ENCODE measurements at regions not wholly inside any gene's neighbourhood (a gene's known extent, or its start where the extent isn't known, plus 50 kb on each side); places are given as distances from the start of the nearest gene placed in this dataset.
A peak's percentile ranks its signal among the peaks of the same experiment; 100 is the strongest.

GRCh38 chr7:85974176-85974575 is 669.5 kb upstream of the GRM3 start:
- TF ChIP-seq GATA3 (IDR thresholded peaks at IDR 0.05; ENCODE audit: borderline replicate concordance) (no peak), E2F6 (IDR thresholded peaks at IDR 0.05; ENCODE audit: borderline replicate concordance, low read depth) (no peak)
- FAIRE-seq (no peak), ATAC-seq (no peak), DNase-seq (ENCODE audit: low read depth in 1 of 2, low spot score in 1 of 2) (no peak)
- Histone ChIP-seq H3K4me1 (no peaks in the 10 kb centered on the region), H3K9me3 (no peaks in the 10 kb centered on the region), H3K4me3 (no peak overlapping the region), H3K4me2 (no peak overlapping the region), H3K27ac (no peak overlapping the region)
- CTCF ChIA-PET: no interaction called here
- POLR2A ChIA-PET: no interaction called here
- WGBS (ENCODE audit: missing lambda C conversion rate): 3% methylated on average over 1 of the region's 1 CpG

GRCh38 chr7:85972504-85973141 is 671.1 kb upstream of the GRM3 start:
- CTCF ChIA-PET: no interaction called here
- POLR2A ChIA-PET: no interaction called here
- FAIRE-seq (no peak), ATAC-seq (no peak), DNase-seq (ENCODE audit: low read depth in 1 of 2, low spot score in 1 of 2) (no peak)
- WGBS (ENCODE audit: missing lambda C conversion rate): 16% methylated on average over 8 of the region's 13 CpGs
- TF ChIP-seq USF2 (IDR thresholded peaks at IDR 0.05): no peak
- TF ChIP-seq ZC3H11A (IDR thresholded peaks at IDR 0.05): no peak
- TF ChIP-seq RNF2 (IDR thresholded peaks at IDR 0.05; ENCODE audit: borderline replicate concordance, low read depth): no peak
- TF ChIP-seq, protein P1, sequence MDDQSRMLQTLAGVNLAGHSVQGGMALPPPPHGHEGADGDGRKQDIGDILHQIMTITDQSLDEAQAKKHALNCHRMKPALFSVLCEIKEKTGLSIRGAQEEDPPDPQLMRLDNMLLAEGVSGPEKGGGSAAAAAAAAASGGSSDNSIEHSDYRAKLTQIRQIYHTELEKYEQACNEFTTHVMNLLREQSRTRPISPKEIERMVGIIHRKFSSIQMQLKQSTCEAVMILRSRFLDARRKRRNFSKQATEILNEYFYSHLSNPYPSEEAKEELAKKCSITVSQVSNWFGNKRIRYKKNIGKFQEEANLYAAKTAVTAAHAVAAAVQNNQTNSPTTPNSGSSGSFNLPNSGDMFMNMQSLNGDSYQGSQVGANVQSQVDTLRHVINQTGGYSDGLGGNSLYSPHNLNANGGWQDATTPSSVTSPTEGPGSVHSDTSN (IDR thresholded peaks at IDR 0.05): no peak
- TF ChIP-seq TP53 (CRISPR knock-in tag; IDR thresholded peaks at IDR 0.05): no peak
- TF ChIP-seq MYC (IDR thresholded peaks at IDR 0.05; ENCODE audit: borderline replicate concordance, low read length): no peak
- TF ChIP-seq MAX (IDR thresholded peaks at IDR 0.05): no peak
- no peak for TF ChIP-seq FOSB (CRISPR knock-in tag; IDR thresholded peaks at IDR 0.05)
- Histone ChIP-seq H3K27ac (no peak overlapping the region), H3K4me2 (no peak overlapping the region), H3K9me3 (no peaks in the 10 kb centered on the region), H3K4me1 (no peaks in the 10 kb centered on the region), H3K4me3 (no peak overlapping the region)

- 3% methylated on average over 3 of the region's 3 CpGs for WGBS (ENCODE audit: missing lambda C conversion rate)
Measured at GRCh38 chr7:85954961-85955360, 688.7 kb upstream of the GRM3 start.

GRCh38 chr7:85950871-85951270 is 692.8 kb upstream of the GRM3 start:
- CTCF ChIA-PET: interaction anchor here (0.6 kb wide), 1 partner anchor 495 kb away, joined by 3 read pairs; no protein-coding TSS in a partner anchor
- no peak overlapping the region for H3K4me2 ChIP-seq
- POLR2A ChIA-PET: no interaction called here
- H3K4me1 ChIP-seq: no peaks in the 10 kb centered on the region
- TF ChIP-seq ESRRA (IDR thresholded peaks at IDR 0.05; ENCODE audit: borderline replicate concordance, low read length) (no peak), MAFK (IDR thresholded peaks at IDR 0.05; ENCODE audit: partially characterized antibody) (peak; percentile 44)
- ATAC-seq (no peak), DNase-seq (ENCODE audit: low read depth in 1 of 2, low spot score in 1 of 2) (no peak), FAIRE-seq (no peak)
- no peak overlapping the region for H3K4me3 ChIP-seq
- no peak overlapping the region for H3K27ac ChIP-seq
- no peaks in the 10 kb centered on the region for H3K9me3 ChIP-seq
- 0% methylated on average over 1 of the region's 1 CpG for WGBS (ENCODE audit: missing lambda C conversion rate)

More at GRCh38 chr7:85954961-85955360, 688.7 kb upstream of the GRM3 start:
- no peak overlapping the region for H3K4me3 ChIP-seq
- TF ChIP-seq USF2 (IDR thresholded peaks at IDR 0.05): no peak
- no peak for TF ChIP-seq ZSCAN20 (CRISPR knock-in tag; IDR thresholded peaks at IDR 0.05)
- no peak for TF ChIP-seq KDM5A (IDR thresholded peaks at IDR 0.05)
- TF ChIP-seq HEYL (CRISPR knock-in tag; IDR thresholded peaks at IDR 0.05): no peak
- TF ChIP-seq CBX2 (IDR thresholded peaks at IDR 0.05; ENCODE audit: borderline replicate concordance, low read depth): no peak
- no peak for TF ChIP-seq ZFP36 (IDR thresholded peaks at IDR 0.05; ENCODE audit: borderline replicate concordance, partially characterized antibody)
- TF ChIP-seq POLR2AphosphoS2 (conservative IDR thresholded peaks at IDR 0.05; ENCODE audit: low read length): no peak
- no peak for TF ChIP-seq NFE2L2 (conservative IDR thresholded peaks at IDR 0.05; ENCODE audit: low read length)
- H3K4me2 ChIP-seq: no peak overlapping the region
- no peaks in the 10 kb centered on the region for H3K9me3 ChIP-seq
- DNase-seq (ENCODE audit: low read depth in 1 of 2, low spot score in 1 of 2) (no peak), FAIRE-seq (no peak), ATAC-seq (no peak)
- ChIA-PET CTCF (no interaction called here), POLR2A (no interaction called here)
- H3K4me1 ChIP-seq: no peaks in the 10 kb centered on the region
- H3K27ac ChIP-seq: no peak overlapping the region

All from A549 (cell line).